Thoracic aorta (tissue), 2 donors: ENCODE measurements at regions not wholly inside any gene's neighbourhood (a gene's known extent, or its start where the extent isn't known, plus 50 kb on each side); places are given as distances from the start of the nearest gene placed in this dataset.

Source experiments
- ATAC-seq: fragments of 150-250 bp; one replicate; pipeline ENCODE4 v1.8.0; 2017; ENCODE audit warnings: low read depth; ENCODE audit not compliant: insufficient number of reproducible peaks, low FRiP score
- DNase-seq: peaks from one replicate; pipeline ENCODE4 v3.0.0-alpha.2; 2020; ENCODE audit warnings: low spot score
- H3K27ac ChIP-seq, 2 donors: fragments of 200-600 bp; sonication (generic); 1 replicate in 1 of 2; 2 replicates in 1 of 2; pipeline ENCODE4 v1.5.1; 2016; ENCODE audit warnings: mild to moderate bottlenecking in 2 of 2, moderate library complexity in 2 of 2
- H3K27me3 ChIP-seq: fragments of 200-600 bp; sonication (generic); replicated peaks from 2 replicates; pipeline ENCODE4 v1.6.0; 2016; ENCODE audit warnings: mild to moderate bottlenecking; ENCODE audit not compliant: insufficient read depth
- H3K36me3 ChIP-seq: fragments of 200-600 bp; sonication (generic); one replicate; pipeline ENCODE4 v1.5.1; 2016
- H3K4me1 ChIP-seq, 2 donors: fragments of 200-600 bp; sonication (generic); 1 replicate in 1 of 2; 2 replicates in 1 of 2; pipeline versions ENCODE4 v1.5.1 to v1.6.0; 2016; ENCODE audit warnings: low read depth in 2 of 2, mild to moderate bottlenecking in 1 of 2; ENCODE audit not compliant: control insufficient read depth in 1 of 2
- H3K4me3 ChIP-seq: fragments of 200-600 bp; sonication (generic); 2 replicates; pipeline ENCODE4 v1.5.1; 2016; ENCODE audit warnings: mild to moderate bottlenecking
- H3K9me3 ChIP-seq: fragments of 200-600 bp; sonication (generic); 2 replicates; pipeline ENCODE4 v1.5.1; 2016
- CTCF ChIP-seq: fragments of 200-600 bp; sonication (generic); IDR thresholded peaks from one replicate; pipeline ENCODE4 v1.5.1; 2019; ENCODE audit warnings: antibody characterized with exemption

DNA sequence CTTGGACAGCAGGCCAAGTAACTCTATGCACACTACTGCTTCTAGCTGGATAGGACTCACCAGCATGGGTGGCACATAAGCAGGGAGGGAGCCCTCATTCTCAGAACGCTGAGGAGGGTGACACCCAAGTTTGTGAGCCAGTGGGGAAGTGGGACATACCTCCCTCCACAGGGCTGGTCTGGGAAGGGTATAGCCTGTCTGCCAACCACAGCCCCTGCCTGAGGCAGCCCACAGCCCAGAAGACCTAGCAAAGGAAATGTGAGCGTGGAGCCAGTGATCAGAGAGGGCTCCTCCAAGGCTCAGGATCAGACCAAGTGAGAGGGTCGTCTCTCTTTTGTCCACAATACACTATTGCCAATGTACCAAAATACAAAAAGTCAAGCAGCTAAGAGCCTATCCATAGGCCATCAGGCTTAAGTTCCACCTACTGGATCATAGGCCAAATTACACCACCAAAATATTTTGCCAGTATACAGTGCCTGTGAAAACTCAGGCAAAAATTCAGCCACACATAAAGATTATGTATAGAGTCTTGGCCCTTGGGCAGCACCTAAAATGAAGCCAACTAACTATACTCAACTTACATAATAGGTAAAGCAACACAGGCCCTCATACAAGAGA lies 1203.1 kb downstream of the PCDH18 start:
- no peaks in the 10 kb centered on the region for H3K9me3 ChIP-seq
- H3K27ac ChIP-seq = no peak overlapping the region
- no peak overlapping the region for H3K4me3 ChIP-seq
- ATAC-seq (no peak), DNase-seq (no peak)
- no peaks in the 10 kb centered on the region for H3K27me3 ChIP-seq
- H3K36me3 ChIP-seq = no peaks in the 10 kb centered on the region
- no peak for TF ChIP-seq CTCF
- H3K4me1 ChIP-seq = no peaks in the 10 kb centered on the region

DNA sequence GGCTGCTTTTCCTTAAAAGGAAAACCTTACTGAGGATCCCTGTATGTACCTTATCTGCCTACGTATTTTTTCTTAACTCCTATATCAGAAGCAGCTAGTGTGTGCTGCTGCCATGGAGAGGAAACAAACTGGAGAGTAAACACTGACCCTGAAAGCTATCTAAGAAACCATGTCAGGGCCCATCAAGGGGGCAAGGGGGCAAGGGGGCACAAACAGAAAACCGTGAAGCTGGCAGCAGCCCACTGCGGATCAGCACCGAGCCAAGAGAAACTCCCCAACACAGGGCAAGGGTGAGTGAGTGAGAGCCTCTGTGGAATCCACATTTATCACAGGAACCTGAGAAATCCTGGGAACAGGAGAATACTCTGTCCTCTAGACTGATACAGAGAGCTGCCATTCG lies 1204.2 kb downstream of the PCDH18 start:
- ATAC-seq = no peak

GRCh38 chr4:136320465-136320813 lies 1211.9 kb downstream of the PCDH18 start:
- H3K27ac ChIP-seq = no peak overlapping the region
- ATAC-seq (no peak), DNase-seq (no peak)
- no peaks in the 10 kb centered on the region for H3K27me3 ChIP-seq
- no peak for TF ChIP-seq CTCF
- H3K9me3 ChIP-seq = no peaks in the 10 kb centered on the region
- H3K4me3 ChIP-seq = no peak overlapping the region
- no peaks in the 10 kb centered on the region for H3K4me1 ChIP-seq
- H3K36me3 ChIP-seq = no peaks in the 10 kb centered on the region

More for the DNA sequence above, 1204.2 kb downstream of the PCDH18 start:
- H3K4me3 ChIP-seq = no peak overlapping the region
- no peak for DNase-seq
- H3K27ac ChIP-seq = no peak overlapping the region
- no peak for TF ChIP-seq CTCF
- H3K27me3 ChIP-seq = no peaks in the 10 kb centered on the region
- H3K9me3 ChIP-seq = no peaks in the 10 kb centered on the region
- no peaks in the 10 kb centered on the region for H3K36me3 ChIP-seq
- H3K4me1 ChIP-seq = no peaks in the 10 kb centered on the region

GRCh38 chr4:136319789-136320464 lies 1212.4 kb downstream of the PCDH18 start:
- TF ChIP-seq CTCF = no peak
- H3K4me1 ChIP-seq = no peaks in the 10 kb centered on the region
- DNase-seq (no peak), ATAC-seq (no peak)
- no peak overlapping the region for H3K27ac ChIP-seq
- no peak overlapping the region for H3K4me3 ChIP-seq
- H3K9me3 ChIP-seq = no peaks in the 10 kb centered on the region
- H3K36me3 ChIP-seq = no peaks in the 10 kb centered on the region
- no peaks in the 10 kb centered on the region for H3K27me3 ChIP-seq

GRCh38 chr4:136316961-136317360 lies 1215.3 kb downstream of the PCDH18 start:
- Histone ChIP-seq H3K9me3 (no peaks in the 10 kb centered on the region), H3K4me1 (no peaks in the 10 kb centered on the region), H3K36me3 (no peaks in the 10 kb centered on the region), H3K27ac (no peak overlapping the region), H3K4me3 (no peak overlapping the region), H3K27me3 (no peaks in the 10 kb centered on the region)
- ATAC-seq (no peak), DNase-seq (no peak)
- no peak for TF ChIP-seq CTCF
